ENCODE measurements at regions not wholly inside any gene's neighbourhood (a gene's known extent, or its start where the extent isn't known, plus 50 kb on each side); places are given as distances from the start of the nearest gene placed in this dataset.

DNA sequence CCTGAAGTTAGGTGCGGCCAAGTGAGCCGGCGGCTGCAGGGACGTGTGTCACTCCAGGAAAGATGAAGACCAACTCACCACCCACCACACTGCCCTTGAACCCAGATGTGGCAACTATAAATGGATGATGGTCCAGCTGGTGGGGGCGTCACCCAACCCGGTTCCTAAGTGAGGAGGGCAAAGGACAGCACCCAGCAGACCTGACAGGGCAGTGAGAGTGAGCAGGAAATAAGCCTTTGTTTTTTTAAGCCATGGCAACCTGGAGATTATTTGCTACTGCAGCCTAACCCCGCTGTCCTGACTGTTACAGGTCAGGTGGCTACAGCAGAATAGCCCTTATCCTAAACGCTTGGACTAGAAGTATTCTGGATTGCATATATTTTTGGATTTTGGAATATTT lies 228.9 kb downstream of the CTTN start:
- no peaks in the 10 kb centered on the region for H3K36me3 ChIP-seq
- peaks cover 6% of the 10 kb centered on the region for H3K4me1 ChIP-seq (replicated peaks)
- H3K27ac ChIP-seq, result no peak overlapping the region
- H3K4me3 ChIP-seq, result no peak overlapping the region
- DNase-seq (ENCODE audit: low read depth in 1 of 2, low spot score in 2 of 2), result no peak
- no peaks in the 10 kb centered on the region for H3K27me3 ChIP-seq (replicated peaks)
- peaks cover 77% of the 10 kb centered on the region for H3K9me3 ChIP-seq (replicated peaks)

DNA sequence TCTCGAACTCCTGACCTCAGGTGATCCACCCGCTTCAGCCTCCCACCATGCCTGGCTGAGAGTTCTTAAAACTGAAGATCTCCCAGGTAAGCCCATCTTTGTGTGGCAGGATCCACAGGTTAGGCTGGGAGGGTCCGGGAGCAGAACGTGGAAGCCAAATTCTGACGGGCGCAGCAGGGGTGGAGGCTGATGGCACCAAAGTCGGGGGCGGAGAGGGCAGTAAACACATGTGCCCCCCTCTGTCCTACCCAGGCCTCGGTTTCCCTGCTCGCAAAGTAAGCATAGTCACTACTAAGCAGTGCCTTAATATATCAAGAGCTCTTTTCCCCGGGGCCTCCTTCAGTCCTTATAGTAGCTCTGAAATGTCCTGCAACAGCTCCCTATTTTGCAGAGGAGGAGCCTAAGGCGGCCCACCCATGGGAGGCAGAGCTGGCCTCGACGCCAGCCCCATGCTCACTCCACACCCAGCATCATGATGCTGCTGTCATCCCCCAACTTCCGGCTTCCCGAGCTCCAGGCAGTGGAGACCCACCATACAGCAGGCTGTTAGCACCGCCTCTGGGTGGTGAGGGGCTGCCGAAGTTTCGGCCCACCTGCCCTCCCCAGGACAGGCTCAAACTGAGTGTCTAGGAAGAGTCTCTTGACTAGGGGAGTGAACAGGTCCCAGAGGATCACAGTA lies 230.0 kb downstream of the CTTN start:
- DNase-seq (ENCODE audit: low read depth in 1 of 2, low spot score in 2 of 2), result no peak
- Histone ChIP-seq H3K9me3 (replicated peaks) (peaks cover 74% of the 10 kb centered on the region), H3K27me3 (replicated peaks) (no peaks in the 10 kb centered on the region), H3K4me1 (replicated peaks) (peaks cover 6% of the 10 kb centered on the region), H3K36me3 (no peaks in the 10 kb centered on the region), H3K27ac (no peak overlapping the region), H3K4me3 (no peak overlapping the region)

- DNase-seq (ENCODE audit: low read depth in 1 of 2, low spot score in 2 of 2), result peak; percentile 44 to 61
- Histone ChIP-seq H3K9me3 (replicated peaks) (peaks cover 70% of the 10 kb centered on the region), H3K27me3 (replicated peaks) (no peaks in the 10 kb centered on the region), H3K27ac (no peak overlapping the region), H3K4me3 (no peak overlapping the region), H3K36me3 (no peaks in the 10 kb centered on the region), H3K4me1 (replicated peaks) (peaks cover 6% of the 10 kb centered on the region)
These were observed 230.8 kb downstream of the CTTN start for GRCh38 chr11:70628855-70629844.

GRCh38 chr11:70630068-70630467 lies 231.7 kb downstream of the CTTN start:
- H3K9me3 ChIP-seq (replicated peaks), result peaks cover 65% of the 10 kb centered on the region
- H3K36me3 ChIP-seq, result no peaks in the 10 kb centered on the region
- H3K27me3 ChIP-seq (replicated peaks), result no peaks in the 10 kb centered on the region
- no peak overlapping the region for H3K27ac ChIP-seq
- H3K4me3 ChIP-seq, result no peak overlapping the region
- DNase-seq (ENCODE audit: low read depth in 1 of 2, low spot score in 2 of 2), result no peak
- H3K4me1 ChIP-seq (replicated peaks), result peaks cover 6% of the 10 kb centered on the region

DNA sequence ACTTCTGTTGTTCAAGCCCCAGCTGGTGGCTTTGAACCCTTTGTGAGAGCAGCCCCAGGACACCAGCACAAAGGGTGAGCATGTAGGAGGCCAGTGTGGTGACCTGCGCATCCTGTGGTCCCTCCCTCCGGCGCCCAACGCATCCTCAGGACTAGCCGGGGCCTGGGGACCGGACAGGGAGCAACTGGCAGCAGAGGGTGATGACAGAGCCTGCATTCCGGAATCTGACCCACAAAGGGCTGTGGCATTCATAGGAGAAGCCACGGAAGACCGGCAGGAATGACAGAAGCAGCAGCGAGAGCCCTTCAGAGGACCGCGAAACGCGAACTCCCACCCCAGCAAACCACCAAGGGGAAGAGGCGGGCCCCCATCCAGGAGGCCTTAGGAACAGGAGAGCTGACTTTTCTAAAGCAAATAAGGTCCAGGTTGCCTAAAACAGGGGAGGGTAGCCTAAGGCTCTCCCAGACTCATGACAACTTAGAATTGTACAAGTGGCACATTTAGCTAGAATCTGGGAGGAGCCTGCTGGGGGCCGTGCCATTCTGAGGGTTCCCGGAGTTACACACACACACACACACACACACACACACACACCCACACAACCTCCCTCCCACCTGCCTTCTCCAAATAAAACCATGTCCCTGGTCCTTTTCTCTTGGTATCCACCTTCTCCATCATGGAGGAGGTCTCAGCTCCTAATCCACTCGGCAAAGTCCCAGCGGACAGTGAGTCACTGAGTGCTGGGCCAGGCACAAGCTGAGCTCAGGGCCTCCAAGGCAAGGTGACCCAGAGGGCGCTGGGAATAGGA lies 232.7 kb downstream of the CTTN start:
- Histone ChIP-seq H3K4me1 (replicated peaks) (peaks cover 6% of the 10 kb centered on the region), H3K27ac (no peak overlapping the region), H3K9me3 (replicated peaks) (peaks cover 65% of the 10 kb centered on the region), H3K36me3 (no peaks in the 10 kb centered on the region), H3K27me3 (replicated peaks) (no peaks in the 10 kb centered on the region), H3K4me3 (no peak overlapping the region)
- DNase-seq (ENCODE audit: low read depth in 1 of 2, low spot score in 2 of 2), result no peak

GRCh38 chr11:70631624-70632047 lies 233.3 kb downstream of the CTTN start:
- no peak overlapping the region for H3K4me3 ChIP-seq
- H3K27me3 ChIP-seq (replicated peaks), result no peaks in the 10 kb centered on the region
- H3K4me1 ChIP-seq (replicated peaks), result peaks cover 6% of the 10 kb centered on the region
- H3K9me3 ChIP-seq (replicated peaks), result peaks cover 65% of the 10 kb centered on the region
- no peaks in the 10 kb centered on the region for H3K36me3 ChIP-seq
- no peak overlapping the region for H3K27ac ChIP-seq
- DNase-seq (ENCODE audit: low read depth in 1 of 2, low spot score in 2 of 2), result no peak

- no peak overlapping the region for H3K4me3 ChIP-seq
- H3K27ac ChIP-seq, result no peak overlapping the region
- no peaks in the 10 kb centered on the region for H3K27me3 ChIP-seq (replicated peaks)
- no peaks in the 10 kb centered on the region for H3K36me3 ChIP-seq
- DNase-seq (ENCODE audit: low read depth in 1 of 2, low spot score in 2 of 2), result no peak
- H3K4me1 ChIP-seq (replicated peaks), result peaks cover 6% of the 10 kb centered on the region
- peaks cover 71% of the 10 kb centered on the region for H3K9me3 ChIP-seq (replicated peaks)
These were observed 235.3 kb downstream of the CTTN start for GRCh38 chr11:70633610-70634009.

- no peaks in the 10 kb centered on the region for H3K36me3 ChIP-seq
- peaks cover 69% of the 10 kb centered on the region for H3K9me3 ChIP-seq (replicated peaks)
- no peak for DNase-seq (ENCODE audit: low read depth in 1 of 2, low spot score in 2 of 2)
- H3K4me1 ChIP-seq (replicated peaks), result no peaks in the 10 kb centered on the region
- H3K27me3 ChIP-seq (replicated peaks), result no peaks in the 10 kb centered on the region
- no peak overlapping the region for H3K4me3 ChIP-seq
- no peak overlapping the region for H3K27ac ChIP-seq
These were observed 238.3 kb downstream of the CTTN start for GRCh38 chr11:70636659-70637058.

DNA sequence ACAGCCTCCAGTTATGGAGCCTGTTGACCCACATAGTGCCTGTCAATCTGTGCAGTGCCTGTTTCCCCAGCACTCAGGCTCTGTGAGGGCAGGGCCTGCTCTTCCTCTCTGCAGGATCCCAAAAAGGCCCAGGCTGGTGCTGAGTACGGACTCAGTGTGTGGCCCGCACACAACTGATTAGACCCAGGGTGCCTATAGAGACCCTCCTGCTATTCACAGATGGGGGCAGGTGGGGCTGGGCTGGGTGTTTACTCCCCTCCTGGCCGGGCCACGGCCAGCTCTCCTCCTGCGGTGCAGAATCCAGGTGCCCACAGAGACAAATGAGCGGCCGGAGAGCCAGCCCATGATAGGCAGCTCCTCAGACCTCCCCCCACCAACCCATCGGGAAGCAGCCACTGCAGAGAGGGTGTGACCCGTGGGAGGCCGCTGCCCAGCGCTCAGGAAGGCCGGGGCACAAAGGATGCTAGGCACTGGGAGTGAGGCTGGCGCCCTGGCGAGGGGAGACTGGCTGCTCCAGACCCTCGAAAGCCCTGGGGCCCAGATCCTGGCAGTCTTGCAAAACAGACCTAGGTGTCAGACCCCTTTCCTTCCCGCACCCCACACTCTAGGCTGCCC lies 239.0 kb downstream of the CTTN start:
- no peak for DNase-seq (ENCODE audit: low read depth in 1 of 2, low spot score in 2 of 2)
- Histone ChIP-seq H3K4me1 (replicated peaks) (no peaks in the 10 kb centered on the region), H3K4me3 (no peak overlapping the region), H3K27ac (no peak overlapping the region), H3K27me3 (replicated peaks) (no peaks in the 10 kb centered on the region), H3K36me3 (no peaks in the 10 kb centered on the region), H3K9me3 (replicated peaks) (peaks cover 73% of the 10 kb centered on the region)

GRCh38 chr11:70637949-70638583 lies 239.7 kb downstream of the CTTN start:
- Histone ChIP-seq H3K36me3 (no peaks in the 10 kb centered on the region), H3K27me3 (replicated peaks) (no peaks in the 10 kb centered on the region), H3K27ac (no peak overlapping the region), H3K9me3 (replicated peaks) (peaks cover 73% of the 10 kb centered on the region), H3K4me1 (replicated peaks) (no peaks in the 10 kb centered on the region), H3K4me3 (no peak overlapping the region)
- DNase-seq (ENCODE audit: low read depth in 1 of 2, low spot score in 2 of 2), result no peak

DNA sequence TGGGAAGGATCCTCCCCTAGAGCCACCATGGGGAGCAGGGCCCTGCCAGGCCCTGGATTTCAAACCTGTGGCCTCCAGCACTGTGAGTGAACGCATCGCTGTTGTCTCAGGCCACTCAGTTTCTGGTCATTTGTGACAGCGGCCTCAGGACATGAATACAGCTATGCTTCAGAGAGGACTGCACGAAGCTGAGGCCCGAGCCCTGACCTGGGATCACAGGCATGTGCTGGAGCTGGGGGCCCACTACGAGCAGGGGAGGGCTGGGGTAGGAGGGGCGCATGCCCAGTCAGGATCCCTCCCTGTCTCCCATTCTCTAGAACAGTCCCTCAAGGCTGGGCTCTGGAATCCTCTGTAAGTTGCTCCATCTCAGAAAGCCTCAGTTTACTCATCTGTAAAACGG lies 242.1 kb downstream of the CTTN start:
- H3K4me3 ChIP-seq, result no peak overlapping the region
- no peaks in the 10 kb centered on the region for H3K4me1 ChIP-seq (replicated peaks)
- DNase-seq (ENCODE audit: low read depth in 1 of 2, low spot score in 2 of 2), result no peak
- H3K9me3 ChIP-seq (replicated peaks), result peaks cover 80% of the 10 kb centered on the region
- no peaks in the 10 kb centered on the region for H3K27me3 ChIP-seq (replicated peaks)
- H3K27ac ChIP-seq, result no peak overlapping the region
- no peaks in the 10 kb centered on the region for H3K36me3 ChIP-seq

DNA sequence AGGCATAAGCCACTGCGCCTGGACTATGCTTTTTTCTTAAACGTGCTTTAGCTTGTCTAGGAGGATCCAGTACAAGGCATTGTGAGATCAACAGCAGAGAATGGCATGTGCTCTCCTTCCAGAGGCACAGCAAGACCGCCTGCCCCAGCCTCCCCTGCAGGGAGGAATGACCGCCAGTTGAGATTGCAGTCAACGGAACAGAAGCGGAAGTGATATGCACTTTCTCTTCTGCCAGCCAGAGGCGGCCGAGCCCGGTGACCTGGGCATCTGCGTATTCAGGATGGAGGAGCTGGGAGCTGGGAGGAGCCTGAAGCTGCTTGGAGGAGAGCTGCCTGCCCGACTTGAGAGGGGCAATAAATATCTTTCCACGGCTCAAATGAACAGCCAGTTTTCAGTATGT lies 243.0 kb downstream of the CTTN start:
- H3K9me3 ChIP-seq (replicated peaks), result peaks cover 83% of the 10 kb centered on the region
- H3K27ac ChIP-seq, result no peak overlapping the region
- H3K27me3 ChIP-seq (replicated peaks), result no peaks in the 10 kb centered on the region
- H3K4me1 ChIP-seq (replicated peaks), result no peaks in the 10 kb centered on the region
- no peak overlapping the region for H3K4me3 ChIP-seq
- no peak for DNase-seq (ENCODE audit: low read depth in 1 of 2, low spot score in 2 of 2)
- H3K36me3 ChIP-seq, result no peaks in the 10 kb centered on the region

GRCh38 chr11:70642266-70642665 lies 243.9 kb downstream of the CTTN start:
- Histone ChIP-seq H3K27ac (no peak overlapping the region), H3K9me3 (replicated peaks) (peaks cover 81% of the 10 kb centered on the region), H3K4me1 (replicated peaks) (no peaks in the 10 kb centered on the region), H3K27me3 (replicated peaks) (no peaks in the 10 kb centered on the region), H3K36me3 (no peaks in the 10 kb centered on the region), H3K4me3 (no peak overlapping the region)
- DNase-seq (ENCODE audit: low read depth in 1 of 2, low spot score in 2 of 2), result no peak

Measured in SJSA1 (cell line).